OCI-LY7 (cell line): ENCODE measurements at regions not wholly inside any gene's neighbourhood (a gene's known extent, or its start where the extent isn't known, plus 50 kb on each side); places are given as distances from the start of the nearest gene placed in this dataset.

Source experiments
- CTCF ChIP-seq: fragments of 200-600 bp; sonication (generic); conservative IDR thresholded peaks from 2 replicates; pipeline ENCODE4 v1.5.1; 2014; ENCODE audit warnings: mild to moderate bottlenecking, antibody characterized with exemption, low read length, moderate library complexity, mixed read lengths
- EZH2phosphoT487 ChIP-seq: fragments of 200-600 bp; sonication (generic); IDR thresholded peaks from 2 replicates; pipeline ENCODE4 v1.6.1; 2018; ENCODE audit warnings: low read depth, borderline replicate concordance, mild to moderate bottlenecking, mixed run types, antibody characterized with exemption, low read length, moderate library complexity, mixed read lengths

GRCh38 chr2:16291226-16291625, 350.9 kb downstream of the MYCN start:
- no peak for TF ChIP-seq CTCF
- TF ChIP-seq EZH2phosphoT487, result no peak
